Skeletal muscle satellite cell (primary cell): ENCODE measurements at regions not wholly inside any gene's neighbourhood (a gene's known extent, or its start where the extent isn't known, plus 50 kb on each side); places are given as distances from the start of the nearest gene placed in this dataset.
"Not testable (repeated sequence)": the region's sequence is repeated elsewhere in the genome, so short reads cannot be mapped to it uniquely, and the experiment has no call there.

ENCODE experiments used
- H3K27me3 ChIP-seq: 2 replicates; pipeline ENCODE4 v1.7.0; 2013; ENCODE audit warnings: low read length; ENCODE audit not compliant: control insufficient read depth, insufficient read depth
- H3K36me3 ChIP-seq: 2 replicates; pipeline ENCODE4 v1.7.0; 2013; ENCODE audit warnings: mild to moderate bottlenecking, control low read depth, low read length; ENCODE audit not compliant: insufficient read depth
- H3K4me1 ChIP-seq: 2 replicates; pipeline ENCODE4 v1.7.0; 2013; ENCODE audit warnings: low read length; ENCODE audit not compliant: control insufficient read depth, insufficient read depth
- H3K4me2 ChIP-seq: 2 replicates; pipeline ENCODE4 v1.7.0; 2013; ENCODE audit warnings: mild to moderate bottlenecking, low read length
- H3K4me3 ChIP-seq: 2 replicates; pipeline ENCODE4 v1.7.0; 2013; ENCODE audit warnings: low read length
- H3K9ac ChIP-seq: 2 replicates; pipeline ENCODE4 v1.7.0; 2013; ENCODE audit warnings: mild to moderate bottlenecking, low read depth, low read length, moderate library complexity
- H3K9me3 ChIP-seq: replicated peaks from 2 replicates; pipeline ENCODE4 v1.7.0; 2013; ENCODE audit warnings: mild to moderate bottlenecking, control low read depth, low read length

GRCh38 chr5:34415559-34416198 lies 240.4 kb upstream of the RAI14 start:
- H3K9me3 ChIP-seq = no peaks in the 10 kb centered on the region
- H3K27me3 ChIP-seq = no peaks in the 10 kb centered on the region
- H3K4me1 ChIP-seq = peaks cover 31% of the 10 kb centered on the region
- H3K36me3 ChIP-seq = no peaks in the 10 kb centered on the region
- no peak overlapping the region for H3K9ac ChIP-seq
- H3K4me2 ChIP-seq = no peak overlapping the region
- H3K4me3 ChIP-seq = no peak overlapping the region

GRCh38 chr5:34416501-34417008 lies 239.6 kb upstream of the RAI14 start:
- Histone ChIP-seq H3K4me2 (no peak overlapping the region), H3K9ac (no peak overlapping the region), H3K4me1 (peaks cover 23% of the 10 kb centered on the region), H3K27me3 (no peaks in the 10 kb centered on the region), H3K9me3 (no peaks in the 10 kb centered on the region), H3K36me3 (no peaks in the 10 kb centered on the region), H3K4me3 (no peak overlapping the region)

GRCh38 chr5:34420191-34420590 lies 235.9 kb upstream of the RAI14 start:
- H3K27me3 ChIP-seq, H3K36me3 ChIP-seq, H3K4me1 ChIP-seq, H3K9ac ChIP-seq, H3K4me2 ChIP-seq, H3K4me3 ChIP-seq, H3K9me3 ChIP-seq: not testable (repeated sequence)

- Histone ChIP-seq H3K4me2 (no peak overlapping the region), H3K27me3 (no peaks in the 10 kb centered on the region), H3K36me3 (no peaks in the 10 kb centered on the region), H3K4me1 (no peaks in the 10 kb centered on the region), H3K9ac (no peak overlapping the region), H3K4me3 (no peak overlapping the region), H3K9me3 (no peaks in the 10 kb centered on the region)
These were observed 219.2 kb upstream of the RAI14 start for GRCh38 chr5:34436761-34437501.

GRCh38 chr5:34439601-34440000 lies 216.5 kb upstream of the RAI14 start:
- no peaks in the 10 kb centered on the region for H3K4me1 ChIP-seq
- no peaks in the 10 kb centered on the region for H3K36me3 ChIP-seq
- no peak overlapping the region for H3K4me2 ChIP-seq
- no peak overlapping the region for H3K4me3 ChIP-seq
- no peak overlapping the region for H3K9ac ChIP-seq
- no peaks in the 10 kb centered on the region for H3K27me3 ChIP-seq
- H3K9me3 ChIP-seq = no peaks in the 10 kb centered on the region

DNA sequence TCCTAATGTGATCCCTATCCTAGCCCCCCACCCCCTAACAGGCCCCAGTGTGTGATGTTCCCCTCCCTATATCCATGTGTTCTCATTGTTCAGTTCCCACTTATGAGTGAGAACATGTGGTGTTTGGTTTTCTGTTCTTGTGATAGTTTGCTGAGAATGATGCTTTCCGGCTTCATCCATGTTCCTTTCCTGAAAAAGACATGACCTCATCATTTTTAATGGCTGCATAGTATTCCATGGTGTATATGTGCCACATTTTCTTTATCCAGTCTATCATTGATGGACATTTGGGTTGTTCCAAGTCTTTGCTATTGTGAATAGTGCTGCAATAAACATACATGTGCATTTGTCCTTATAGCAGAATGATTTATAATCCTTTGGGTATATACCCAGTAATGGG lies 214.4 kb upstream of the RAI14 start:
- H3K4me2 ChIP-seq, H3K9me3 ChIP-seq, H3K4me1 ChIP-seq, H3K4me3 ChIP-seq, H3K27me3 ChIP-seq, H3K36me3 ChIP-seq, H3K9ac ChIP-seq: not testable (repeated sequence)

DNA sequence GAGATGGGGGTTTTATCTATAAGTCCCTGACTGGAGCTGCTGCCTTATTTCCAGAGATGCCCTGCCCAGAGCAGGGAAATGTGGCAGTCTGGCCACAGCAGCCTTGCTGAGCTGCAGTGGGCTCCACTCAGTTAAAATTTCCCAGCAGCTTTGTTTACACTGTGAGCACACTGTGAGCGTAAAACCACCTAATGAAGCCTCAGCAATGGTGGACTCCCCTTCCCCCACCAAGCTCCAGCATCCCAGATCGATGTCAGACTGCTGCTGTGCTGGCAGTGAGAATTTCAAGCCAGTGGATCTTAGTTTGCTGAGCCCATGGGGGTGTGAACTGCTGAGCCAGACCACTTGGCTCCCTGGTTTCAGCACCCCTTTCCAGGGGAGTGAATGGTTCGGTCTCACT lies 208.7 kb upstream of the RAI14 start:
- Histone ChIP-seq H3K9ac (no peak overlapping the region), H3K9me3 (no peaks in the 10 kb centered on the region), H3K36me3 (no peaks in the 10 kb centered on the region), H3K4me2 (no peak overlapping the region), H3K27me3 (peaks cover 12% of the 10 kb centered on the region), H3K4me3 (no peak overlapping the region), H3K4me1 (no peaks in the 10 kb centered on the region)

GRCh38 chr5:34449639-34450038 lies 206.5 kb upstream of the RAI14 start:
- Histone ChIP-seq H3K27me3 (peaks cover 19% of the 10 kb centered on the region), H3K36me3 (no peaks in the 10 kb centered on the region), H3K9ac (no peak overlapping the region), H3K4me3 (no peak overlapping the region), H3K4me1 (no peaks in the 10 kb centered on the region), H3K9me3 (no peaks in the 10 kb centered on the region), H3K4me2 (no peak overlapping the region)

- Histone ChIP-seq H3K9me3 (no peaks in the 10 kb centered on the region), H3K36me3 (no peaks in the 10 kb centered on the region), H3K4me3 (no peak overlapping the region), H3K27me3 (peaks cover 19% of the 10 kb centered on the region), H3K9ac (no peak overlapping the region), H3K4me1 (no peaks in the 10 kb centered on the region), H3K4me2 (no peak overlapping the region)
These were observed 205.8 kb upstream of the RAI14 start for GRCh38 chr5:34450338-34450737.

DNA sequence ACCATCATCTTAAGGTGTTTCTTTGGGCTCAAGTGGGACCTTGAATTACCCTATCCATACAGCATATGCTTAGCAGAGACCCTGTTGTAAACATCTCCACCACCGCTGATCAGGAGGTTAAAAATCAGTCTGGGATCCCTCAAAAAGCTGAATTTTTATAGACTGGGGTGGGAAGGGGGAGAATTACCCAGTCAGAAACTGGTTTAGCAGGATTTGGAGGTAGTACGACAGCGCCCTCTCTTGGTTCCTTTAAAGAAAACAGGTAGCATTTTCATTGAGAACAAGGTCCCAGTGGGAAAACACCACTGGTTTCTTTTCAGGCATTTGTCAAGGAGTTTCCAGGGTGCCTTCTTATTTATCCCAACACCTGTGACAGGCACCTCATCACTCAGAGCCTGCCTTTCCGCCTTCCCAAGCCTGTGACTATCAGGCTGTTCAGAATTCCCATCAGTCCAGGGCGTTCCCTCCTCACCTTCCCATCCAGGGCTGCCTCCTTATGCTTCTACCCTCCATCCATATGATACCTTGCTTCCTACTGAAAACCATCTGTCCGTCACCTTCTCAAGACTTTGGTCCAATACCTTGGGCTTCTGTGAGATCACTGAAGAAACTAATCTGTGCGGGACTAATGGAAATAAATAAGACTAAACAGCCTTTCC lies 203.8 kb upstream of the RAI14 start:
- Histone ChIP-seq H3K4me2 (no peak overlapping the region), H3K27me3 (peaks cover 19% of the 10 kb centered on the region), H3K36me3 (no peaks in the 10 kb centered on the region), H3K4me3 (no peak overlapping the region), H3K9ac (no peak overlapping the region), H3K4me1 (no peaks in the 10 kb centered on the region), H3K9me3 (no peaks in the 10 kb centered on the region)

- Histone ChIP-seq H3K36me3 (no peaks in the 10 kb centered on the region), H3K4me1 (no peaks in the 10 kb centered on the region), H3K4me3 (no peak overlapping the region)
These were observed 201.0 kb upstream of the RAI14 start for GRCh38 chr5:34455098-34455497.

More at GRCh38 chr5:34455098-34455497, 201.0 kb upstream of the RAI14 start:
- no peak overlapping the region for H3K4me2 ChIP-seq
- peaks cover 15% of the 10 kb centered on the region for H3K27me3 ChIP-seq
- H3K9ac ChIP-seq = no peak overlapping the region
- no peaks in the 10 kb centered on the region for H3K9me3 ChIP-seq
